HepG2 (cell line): ENCODE measurements at regions not wholly inside any gene's neighbourhood (a gene's known extent, or its start where the extent isn't known, plus 50 kb on each side); places are given as distances from the start of the nearest gene placed in this dataset.

Experiments
- ATAC-seq: fragments of 200-7000 bp; cut with Tn5 transposase; 3 replicates; pipeline ENCODE4 v1.9.1; 2020; ENCODE audit warnings: mild to moderate bottlenecking, moderate library complexity
- BruUV-seq: library from RNA; stranded (reverse); fragments of 400-500 nt; replicated peaks from 2 replicates; lab custom pipeline; 2021; lab: Mats Ljungman, UMichigan
- CTCF ChIA-PET: fragments of 300-600 bp; formaldehyde crosslinking; extraction: SDS; loops from one replicate; lab custom pipeline; 2021; ENCODE audit warnings: low total read pairs, inconsistent platforms, low intra/inter-chr PET ratio; lab: Yijun Ruan, JAX
- POLR2A ChIA-PET: fragments of 350-600 bp; sonication (Branson Sonifier 250); formaldehyde crosslinking; loops from one replicate; lab custom pipeline; 2020; ENCODE audit warnings: antibody characterized with exemption, inconsistent platforms; lab: Yijun Ruan, JAX
- DNase-seq: peaks from one replicate; pipeline ENCODE4 v3.0.0-alpha.2; 2015; ENCODE audit warnings: low spot score
- FAIRE-seq: peaks from 3 replicates; lab custom pipeline; 2011; peaks lifted over from hg19 to GRCh38; lab: Jason Lieb, UNC
- H2AFZ ChIP-seq: one replicate; pipeline ENCODE4 v1.6.1; 2011; ENCODE audit warnings: low read length, inconsistent platforms
- H3K27ac ChIP-seq: fragments of 300-600 bp; 3 replicates; pipeline ENCODE4 v1.8.0; 2011; ENCODE audit warnings: mixed run types, mild to moderate bottlenecking, mixed read lengths, low read length, inconsistent platforms; ENCODE audit not compliant: insufficient read depth; ENCODE audit errors: extremely low read length
- H3K27me3 ChIP-seq, 2 experiments: fragments of 200-600 bp in 1 of 2; 2 replicates in 1 of 2; 3 replicates in 1 of 2; pipeline versions ENCODE4 v1.6.0 to v1.8.0; 2011; ENCODE audit warnings: low read length in 2 of 2, mild to moderate bottlenecking in 2 of 2, moderate library complexity in 2 of 2, inconsistent platforms in 1 of 2; ENCODE audit not compliant: insufficient read depth in 2 of 2, control insufficient read depth in 1 of 2
- H3K36me3 ChIP-seq, 2 experiments: fragments of 200-600 bp in 1 of 2; replicated peaks in 1 of 2; 2 replicates in 1 of 2; 3 replicates in 1 of 2; pipeline versions ENCODE4 v1.5.1 to v1.8.0; 2011; ENCODE audit warnings: low read length in 2 of 2, inconsistent platforms in 1 of 2; ENCODE audit not compliant: insufficient read depth in 2 of 2, control insufficient read depth in 1 of 2
- H3K4me1 ChIP-seq: 2 replicates; pipeline ENCODE4 v1.5.1; 2012; ENCODE audit warnings: low read length, inconsistent platforms; ENCODE audit not compliant: insufficient read depth
- H3K4me2 ChIP-seq: 2 replicates; pipeline ENCODE4 v1.6.0; 2011; ENCODE audit warnings: low read depth, low read length, inconsistent platforms
- H3K4me3 ChIP-seq, 3 experiments: fragments of 200-600 bp in 1 of 3; sonication (generic), shearing (Covaris generic) in 1 of 3; replicated peaks in 1 of 3; 2 replicates each; pipeline ENCODE4 v1.5.1; 2011 to 2016; ENCODE audit warnings: low read length in 3 of 3, inconsistent platforms in 2 of 3, low read depth in 2 of 3, mild to moderate bottlenecking in 2 of 3, control low read depth in 1 of 3, mixed read lengths in 1 of 3; ENCODE audit not compliant: insufficient read depth in 1 of 3
- H3K79me2 ChIP-seq: one replicate; pipeline ENCODE4 v1.6.1; 2011; ENCODE audit warnings: low read length, inconsistent platforms; ENCODE audit not compliant: insufficient read depth
- H3K9ac ChIP-seq: 2 replicates; pipeline ENCODE4 v1.6.0; 2011; ENCODE audit warnings: mild to moderate bottlenecking, low read depth, low read length, inconsistent platforms; ENCODE audit not compliant: insufficient read depth
- H3K9me3 ChIP-seq: 2 replicates; pipeline ENCODE4 v1.5.1; 2012; ENCODE audit warnings: mild to moderate bottlenecking, low read length
- H4K20me1 ChIP-seq: 2 replicates; pipeline ENCODE4 v1.6.0; 2011; ENCODE audit warnings: inconsistent platforms, mild to moderate bottlenecking, low read length, moderate library complexity; ENCODE audit not compliant: insufficient read depth
- AGO1 ChIP-seq: fragments of 200-400 bp; formaldehyde crosslinking; IDR thresholded peaks from 2 replicates; pipeline ENCODE4 v1.6.1; 2017; ENCODE audit warnings: mild to moderate bottlenecking, low read depth, low read length, moderate library complexity; ENCODE audit not compliant: poor library complexity, severe bottlenecking
- AKAP8 ChIP-seq: sonication (generic); formaldehyde crosslinking; IDR thresholded peaks from 2 replicates; pipeline ENCODE4 v1.5.1; 2020; ENCODE audit warnings: mild to moderate bottlenecking, missing genetic modification reagents
- BRD4 ChIP-seq: sonication (generic); formaldehyde crosslinking; IDR thresholded peaks from 2 replicates; pipeline ENCODE4 v1.4.0; 2020; ENCODE audit warnings: missing genetic modification reagents
- CCAR2 ChIP-seq: fragments of 200-400 bp; formaldehyde crosslinking; optimal IDR thresholded peaks from 2 replicates; pipeline ENCODE3; 2018; ENCODE audit warnings: low read depth, mild to moderate bottlenecking, low read length, moderate library complexity
- IKZF4 ChIP-seq: sonication (generic); formaldehyde crosslinking; IDR thresholded peaks from 2 replicates; pipeline ENCODE4 v1.5.1; 2020; ENCODE audit warnings: borderline replicate concordance, mild to moderate bottlenecking, low read depth, missing genetic modification reagents; ENCODE audit errors: not compliant biosample characterization
- POLR2A ChIP-seq, 2 experiments: IDR thresholded peaks; 2 replicates each; pipeline ENCODE4 v1.6.1; 2011; ENCODE audit warnings: low read depth in 2 of 2, low read length in 2 of 2, mild to moderate bottlenecking in 1 of 2, moderate library complexity in 1 of 2; ENCODE audit not compliant: insufficient read depth in 1 of 2
- SUZ12 ChIP-seq: fragments of 150-350 bp; IDR thresholded peaks from 2 replicates; pipeline ENCODE4 v1.6.1; 2014; ENCODE audit warnings: low read depth, low read length
- ZNF143 ChIP-seq: sonication (generic); formaldehyde crosslinking; IDR thresholded peaks from 2 replicates; pipeline ENCODE4 v1.4.0; 2020; ENCODE audit warnings: missing genetic modification reagents
- ZNF446 ChIP-seq: sonication (generic); formaldehyde crosslinking; IDR thresholded peaks from 2 replicates; pipeline ENCODE4 v1.5.0; 2020; ENCODE audit warnings: mild to moderate bottlenecking, missing genetic modification reagents
- WGBS: methylation state at CpG from one replicate; pipeline ENCODE4 v1.1.6; 2017; ENCODE audit warnings: low lambda C conversion rate; 5-methylcytosine and 5-hydroxymethylcytosine counted together
- in situ Hi-C: cut with HindIII; loops from 2 replicates; pipeline ENCODE4 v1.10.0; 2017; ENCODE audit warnings: low pct_unique_long_range_greater_than_20kb; ENCODE audit not compliant: extremely low pct_ligation_motif_present
- intact Hi-C: fragments of 100-400 bp; cut with micrococcal nuclease; formaldehyde crosslinking; loops from one replicate; pipeline ENCODE4 v1.10.0; 2022; ENCODE audit not compliant: unreplicated experiment
- TF ChIP-seq, protein P1 (sequence below): sonication (generic); formaldehyde crosslinking; IDR thresholded peaks from 2 replicates; pipeline ENCODE4 v1.5.0; 2020; ENCODE audit warnings: mild to moderate bottlenecking, missing genetic modification reagents, moderate library complexity

DNA sequence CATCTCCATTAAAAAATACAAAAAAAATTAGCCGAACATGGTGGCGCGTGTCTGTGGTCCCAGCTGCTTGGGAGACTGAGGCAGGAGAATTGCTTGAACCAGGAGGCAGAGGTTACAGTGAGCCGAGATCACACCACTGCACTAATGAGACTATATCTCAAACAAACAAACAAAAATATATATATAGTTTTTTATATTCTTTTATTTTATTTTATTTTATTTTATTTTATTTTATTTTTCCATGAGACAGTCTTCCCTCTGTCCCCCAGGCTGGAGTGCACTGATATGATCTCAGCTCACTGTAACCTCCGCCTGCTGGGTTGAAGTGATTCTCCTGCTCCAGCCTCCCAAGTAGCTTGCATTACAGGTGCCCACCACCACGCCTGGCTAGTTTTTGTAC, 79.5 kb downstream of the IRF2BPL start:
- CTCF ChIA-PET: no interaction called here
- H3K4me2 ChIP-seq: no peak overlapping the region
- no TSS peak for BruUV-seq

More for the DNA sequence above, 79.5 kb downstream of the IRF2BPL start:
- no peaks in the 10 kb centered on the region for H3K27me3 ChIP-seq
- no peak for TF ChIP-seq POLR2A (IDR thresholded peaks at IDR 0.05; ENCODE audit: insufficient read depth in 1 of 2, low read depth in 2 of 2, low read length in 2 of 2)
- TF ChIP-seq AKAP8 (CRISPR knock-in tag): no peak
- no peak for TF ChIP-seq ZNF143 (CRISPR knock-in tag)
- TF ChIP-seq SUZ12: no peak
- TF ChIP-seq AGO1: no peak
- no peak for TF ChIP-seq BRD4
- TF ChIP-seq CCAR2: no peak
- no peak for TF ChIP-seq ZNF446 (CRISPR knock-in tag)
- no peak for TF ChIP-seq IKZF4 (CRISPR knock-in tag)
- TF ChIP-seq, protein P1, sequence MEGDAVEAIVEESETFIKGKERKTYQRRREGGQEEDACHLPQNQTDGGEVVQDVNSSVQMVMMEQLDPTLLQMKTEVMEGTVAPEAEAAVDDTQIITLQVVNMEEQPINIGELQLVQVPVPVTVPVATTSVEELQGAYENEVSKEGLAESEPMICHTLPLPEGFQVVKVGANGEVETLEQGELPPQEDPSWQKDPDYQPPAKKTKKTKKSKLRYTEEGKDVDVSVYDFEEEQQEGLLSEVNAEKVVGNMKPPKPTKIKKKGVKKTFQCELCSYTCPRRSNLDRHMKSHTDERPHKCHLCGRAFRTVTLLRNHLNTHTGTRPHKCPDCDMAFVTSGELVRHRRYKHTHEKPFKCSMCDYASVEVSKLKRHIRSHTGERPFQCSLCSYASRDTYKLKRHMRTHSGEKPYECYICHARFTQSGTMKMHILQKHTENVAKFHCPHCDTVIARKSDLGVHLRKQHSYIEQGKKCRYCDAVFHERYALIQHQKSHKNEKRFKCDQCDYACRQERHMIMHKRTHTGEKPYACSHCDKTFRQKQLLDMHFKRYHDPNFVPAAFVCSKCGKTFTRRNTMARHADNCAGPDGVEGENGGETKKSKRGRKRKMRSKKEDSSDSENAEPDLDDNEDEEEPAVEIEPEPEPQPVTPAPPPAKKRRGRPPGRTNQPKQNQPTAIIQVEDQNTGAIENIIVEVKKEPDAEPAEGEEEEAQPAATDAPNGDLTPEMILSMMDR (CRISPR knock-in tag): no peak
- TF ChIP-seq, all 625 proteins: peak for 0
- H3K27ac ChIP-seq: no peak overlapping the region
- no peaks in the 10 kb centered on the region for H4K20me1 ChIP-seq
- no peaks in the 10 kb centered on the region for H3K79me2 ChIP-seq
- in situ Hi-C loops: no loop called here
- H3K9me3 ChIP-seq: no peaks in the 10 kb centered on the region
- no peaks in the 10 kb centered on the region for H3K36me3 ChIP-seq
- H3K4me1 ChIP-seq: peaks cover 84% of the 10 kb centered on the region
- DNase-seq: no peak
- H3K9ac ChIP-seq: no peak overlapping the region
- no peak for FAIRE-seq
- H3K4me3 ChIP-seq: no peak overlapping the region
- WGBS: 92% methylated on average over 6 of the region's 6 CpGs
- no peak overlapping the region for H2AFZ ChIP-seq
- intact Hi-C loops: no loop called here
- POLR2A ChIA-PET: interaction anchor here (1.0 kb wide), 1 partner anchor 75 kb away, joined by 3 read pairs; no protein-coding TSS in a partner anchor
- ATAC-seq: no peak
